GM18873 (cell line): ENCODE measurements at regions not wholly inside any gene's neighbourhood (a gene's known extent, or its start where the extent isn't known, plus 50 kb on each side); places are given as distances from the start of the nearest gene placed in this dataset.
"Not testable (repeated sequence)": the region's sequence is repeated elsewhere in the genome, so short reads cannot be mapped to it uniquely, and the experiment has no call there.

Experiments used
- ATAC-seq: cut with Tn5 transposase; IDR thresholded peaks from one replicate; pipeline ENCODE4 v1.9.1; 2021; ENCODE audit warnings: mild to moderate bottlenecking, moderate library complexity, moderate number of reproducible peaks; ENCODE audit not compliant: unreplicated experiment, low FRiP score

GRCh38 chr20:40634891-40635290, 54.1 kb downstream of the MAFB start:
- no peak for ATAC-seq

GRCh38 chr20:40633123-40633850, 55.7 kb downstream of the MAFB start:
- no peak for ATAC-seq

DNA sequence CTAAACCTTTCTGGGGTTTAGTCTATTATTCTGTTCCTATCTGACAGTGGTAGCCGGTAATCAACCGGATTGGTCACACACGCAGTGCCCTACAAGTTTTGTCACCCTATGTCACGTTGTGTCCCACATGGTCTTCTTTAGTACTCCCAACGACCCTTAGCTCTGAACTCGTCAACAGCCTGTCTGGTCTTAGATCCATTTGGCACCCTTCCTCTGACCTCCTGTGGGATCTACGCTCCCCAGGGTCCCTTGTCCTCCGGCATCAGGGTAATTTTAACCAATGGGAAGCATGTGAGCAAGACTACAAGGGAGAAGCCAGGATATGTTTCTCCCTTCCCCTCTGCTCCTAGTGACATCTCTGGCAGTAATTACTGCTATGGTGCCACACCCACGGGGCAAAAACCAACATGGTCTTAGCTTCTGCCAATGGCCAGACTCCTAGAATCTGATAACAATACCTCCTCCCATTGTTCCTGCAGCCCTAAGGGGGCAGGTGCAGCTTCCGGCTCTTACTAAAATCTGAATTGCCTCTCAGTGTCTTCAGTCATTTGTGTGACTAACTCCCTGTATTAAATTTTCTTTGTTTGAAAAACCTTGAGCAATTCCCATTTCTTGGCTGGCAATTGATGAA, 56.6 kb downstream of the MAFB start:
- ATAC-seq = no peak

- ATAC-seq = no peak
These were observed 57.9 kb downstream of the MAFB start for GRCh38 chr20:40631119-40631631.

- ATAC-seq = no peak
These were observed 58.3 kb downstream of the MAFB start for GRCh38 chr20:40630713-40631112.

- ATAC-seq = no peak
These were observed 58.9 kb downstream of the MAFB start for GRCh38 chr20:40630099-40630498.

DNA sequence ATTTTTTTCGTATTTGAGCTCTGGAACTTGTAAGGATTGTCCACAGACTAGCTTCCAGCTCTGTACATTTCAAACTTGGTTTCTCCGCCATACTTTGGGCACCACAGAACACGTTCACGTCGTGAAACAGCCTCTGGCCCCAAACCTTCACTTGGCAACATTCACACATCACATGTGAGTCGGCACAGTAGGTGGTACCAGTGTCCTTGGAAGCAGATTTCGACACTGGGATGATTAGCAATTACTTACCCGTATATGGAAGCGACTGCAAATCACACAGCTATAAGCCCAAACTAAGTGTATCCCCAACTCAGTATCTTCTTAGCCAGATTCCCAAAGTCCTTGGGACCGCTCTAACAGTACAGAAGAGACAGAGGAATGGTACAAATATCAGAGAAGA, 60.2 kb downstream of the MAFB start:
- ATAC-seq = no peak

DNA sequence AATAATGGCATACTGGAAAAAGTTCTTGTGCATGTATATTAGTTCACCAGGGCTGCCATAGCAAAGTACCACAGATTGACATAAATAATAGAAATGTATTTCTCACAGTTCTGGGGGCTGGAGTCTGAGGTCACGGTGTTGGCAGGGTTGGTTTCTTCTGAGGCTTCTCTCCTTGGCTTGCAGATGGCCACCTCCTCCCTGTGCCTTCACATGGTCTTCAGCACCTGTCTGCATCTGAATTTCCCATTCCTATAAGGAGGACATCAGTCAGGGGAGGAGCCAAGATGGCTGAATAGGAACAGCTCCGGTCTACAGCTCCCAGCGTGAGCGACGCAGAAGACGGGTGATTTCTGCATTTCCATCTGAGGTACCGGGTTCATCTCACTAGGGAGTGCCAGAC, 70.0 kb downstream of the MAFB start:
- ATAC-seq = not testable (repeated sequence)

DNA sequence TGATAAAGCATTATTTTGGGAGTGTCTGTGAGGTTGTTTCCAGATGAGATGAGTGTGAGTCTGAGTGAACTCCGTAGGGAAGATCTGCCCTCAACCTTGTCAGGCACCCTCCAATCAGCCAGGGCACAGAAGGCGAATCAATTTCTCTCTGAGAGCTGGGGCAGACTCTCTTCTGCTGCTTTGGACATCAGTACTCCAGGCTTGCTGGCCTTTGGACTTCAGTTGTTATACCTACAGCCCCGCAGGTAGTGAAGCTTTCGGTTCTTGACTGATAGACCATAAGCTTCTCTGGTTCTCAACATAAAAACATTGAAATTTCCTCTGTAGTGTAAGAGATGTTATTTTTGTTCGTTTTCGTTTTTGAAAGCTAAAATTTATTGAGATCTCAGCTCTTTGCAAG, 71.4 kb downstream of the MAFB start:
- ATAC-seq = no peak

GRCh38 chr20:40612837-40613236, 76.2 kb downstream of the MAFB start:
- no peak for ATAC-seq

GRCh38 chr20:40612247-40612646, 76.8 kb downstream of the MAFB start:
- no peak for ATAC-seq

DNA sequence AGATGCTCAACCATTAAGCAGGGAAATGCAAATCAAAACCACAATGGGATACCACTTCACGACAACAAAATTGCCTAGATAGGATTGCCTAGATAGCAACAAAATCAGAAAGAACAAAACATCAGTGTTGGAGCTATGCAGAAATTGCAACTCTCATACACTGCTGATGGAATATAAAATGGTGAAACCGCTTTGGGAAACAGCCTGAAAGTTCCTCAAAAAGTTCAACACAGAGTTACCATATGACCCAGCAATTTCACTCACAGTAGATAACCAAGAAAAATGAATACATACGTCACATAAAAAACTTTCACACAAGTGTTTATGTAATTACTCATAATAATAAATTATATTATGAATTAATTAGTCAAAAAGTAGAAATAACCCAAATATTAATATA, 78.3 kb downstream of the MAFB start:
- ATAC-seq = no peak

- ATAC-seq = no peak
These were observed 81.1 kb downstream of the MAFB start for GRCh38 chr20:40607927-40608326.

- ATAC-seq = no peak
These were observed 82.4 kb downstream of the MAFB start for GRCh38 chr20:40606660-40607059.

- ATAC-seq = no peak
These were observed 82.8 kb downstream of the MAFB start for GRCh38 chr20:40606237-40606636.

- no peak for ATAC-seq
These were observed 84.6 kb downstream of the MAFB start for GRCh38 chr20:40604416-40604815.

DNA sequence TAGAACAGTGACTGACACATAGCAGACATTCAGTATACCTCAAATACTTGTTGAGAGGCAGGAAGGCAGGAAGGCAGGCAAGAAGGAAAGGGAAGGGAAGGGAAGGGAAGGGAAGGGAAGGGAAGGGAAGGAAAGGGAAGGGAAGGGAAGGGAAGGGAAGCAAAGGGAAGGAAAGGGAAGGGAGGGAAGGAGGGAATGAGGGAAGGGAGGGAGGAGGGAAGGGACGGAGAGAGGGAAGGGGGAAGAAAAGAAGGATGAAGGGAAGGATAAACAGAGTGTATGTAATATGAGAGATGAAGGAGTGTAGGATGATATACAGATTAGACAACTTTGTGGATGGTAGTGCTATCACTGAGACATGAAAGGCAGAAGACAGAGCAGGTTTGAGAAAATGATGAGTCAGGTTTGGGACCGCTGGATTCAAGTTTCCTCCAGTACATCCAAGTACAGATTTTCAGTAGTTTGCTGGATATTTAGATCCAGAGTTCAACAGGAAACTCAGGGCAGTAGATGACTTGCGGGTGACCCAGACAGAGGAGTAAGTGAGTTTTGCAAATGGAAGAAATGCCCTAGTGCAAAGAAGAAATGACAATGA, 85.9 kb downstream of the MAFB start:
- ATAC-seq = no peak

GRCh38 chr20:40602381-40602780, 86.7 kb downstream of the MAFB start:
- no peak for ATAC-seq

DNA sequence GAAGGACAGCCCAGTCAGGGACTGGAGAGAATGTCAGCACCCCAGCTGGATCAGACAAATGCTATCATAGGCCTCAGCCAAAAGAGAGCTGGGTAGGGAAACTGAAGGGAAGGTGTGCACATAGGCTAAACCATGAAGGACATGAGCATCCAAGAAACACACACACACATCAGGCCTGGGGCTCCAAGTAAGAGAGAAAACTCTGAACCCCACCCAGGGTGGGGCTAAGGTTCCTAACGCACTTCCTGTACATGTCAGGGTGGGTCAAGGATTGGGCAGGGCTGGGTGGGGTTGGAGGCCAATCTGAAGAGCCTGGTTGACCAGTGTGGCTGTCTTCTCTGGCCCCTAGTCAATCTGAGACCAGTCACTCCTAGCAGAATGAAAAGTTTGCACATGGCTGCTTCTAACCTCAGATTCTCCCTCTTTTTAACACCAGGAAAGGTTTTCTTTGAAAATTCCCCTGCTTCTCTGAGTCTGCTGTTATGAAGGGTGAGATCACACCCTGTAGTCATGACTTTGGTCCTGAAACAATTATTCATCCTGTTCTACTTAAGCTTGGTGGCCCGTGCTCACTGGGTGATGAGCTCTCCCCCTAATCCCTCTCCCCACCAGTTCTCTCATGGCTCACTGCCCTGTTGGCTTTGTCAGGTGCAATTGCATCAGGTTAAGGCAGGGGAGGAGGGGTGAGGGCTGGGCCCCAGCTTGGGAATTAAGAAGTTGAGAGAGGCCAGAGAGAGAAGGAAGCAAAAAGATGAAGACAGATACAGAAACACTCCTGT, 88.4 kb downstream of the MAFB start:
- no peak for ATAC-seq

DNA sequence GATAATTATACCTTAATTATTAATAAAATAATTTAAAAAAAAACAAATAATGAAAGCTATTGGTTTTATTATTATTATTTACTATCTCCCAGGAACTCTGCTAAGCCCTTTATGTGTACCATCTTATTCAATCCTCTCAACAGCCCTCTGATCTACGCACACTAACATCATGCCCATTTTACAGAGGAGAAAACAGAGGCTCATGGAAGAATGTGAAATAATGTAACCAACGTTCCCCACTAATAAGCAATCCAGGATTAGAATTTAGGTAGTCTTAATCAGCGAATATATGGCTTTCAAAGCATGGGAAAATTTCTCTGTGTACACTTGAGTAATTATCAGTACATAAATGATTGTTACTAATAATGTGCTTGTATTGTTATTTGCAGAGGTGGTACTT, 89.0 kb downstream of the MAFB start:
- ATAC-seq = no peak

DNA sequence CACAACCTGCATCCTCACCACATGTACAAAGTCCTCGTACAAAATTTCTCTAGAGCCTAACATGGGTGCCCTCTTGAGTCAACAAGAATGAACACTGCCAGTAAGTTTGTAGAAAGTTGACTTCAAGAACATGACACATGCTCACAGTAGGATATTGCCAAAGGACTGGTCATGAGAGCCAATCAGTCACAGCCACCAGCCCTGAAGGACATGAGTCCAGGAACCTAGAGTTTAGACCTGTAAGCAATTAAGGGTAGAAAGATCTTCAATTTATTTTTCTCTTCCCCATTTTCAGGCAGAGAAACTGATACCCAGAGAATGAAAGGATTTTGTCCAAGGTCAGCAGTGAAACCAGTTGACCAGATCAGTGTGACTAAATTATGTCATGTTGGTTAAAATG, 96.1 kb downstream of the MAFB start:
- ATAC-seq = no peak
